Right lobe of liver (tissue), 4 donors: ENCODE measurements at regions not wholly inside any gene's neighbourhood (a gene's known extent, or its start where the extent isn't known, plus 50 kb on each side); places are given as distances from the start of the nearest gene placed in this dataset.

Experiments
- CTCF ChIP-seq, 4 donors: fragments of 200-600 bp in 3 of 4; fragments of 450-650 bp in 1 of 4; IDR thresholded peaks; one replicate each; pipeline versions ENCODE4 v1.5.1 to v1.8.0; 2016 to 2022; ENCODE audit warnings: antibody characterized with exemption in 4 of 4, mild to moderate bottlenecking in 2 of 4
- POLR2A ChIP-seq: fragments of 450-650 bp; IDR thresholded peaks from one replicate; pipeline ENCODE4 v1.6.1; 2017; ENCODE audit warnings: antibody characterized with exemption, mild to moderate bottlenecking
- donor health status: DM: no; HTN: no; CAD: no.
- donor health status: DM: no; HTN: no; CAD: no.
- donor health status: DM: no; HTN: yes; CAD: no.

DNA sequence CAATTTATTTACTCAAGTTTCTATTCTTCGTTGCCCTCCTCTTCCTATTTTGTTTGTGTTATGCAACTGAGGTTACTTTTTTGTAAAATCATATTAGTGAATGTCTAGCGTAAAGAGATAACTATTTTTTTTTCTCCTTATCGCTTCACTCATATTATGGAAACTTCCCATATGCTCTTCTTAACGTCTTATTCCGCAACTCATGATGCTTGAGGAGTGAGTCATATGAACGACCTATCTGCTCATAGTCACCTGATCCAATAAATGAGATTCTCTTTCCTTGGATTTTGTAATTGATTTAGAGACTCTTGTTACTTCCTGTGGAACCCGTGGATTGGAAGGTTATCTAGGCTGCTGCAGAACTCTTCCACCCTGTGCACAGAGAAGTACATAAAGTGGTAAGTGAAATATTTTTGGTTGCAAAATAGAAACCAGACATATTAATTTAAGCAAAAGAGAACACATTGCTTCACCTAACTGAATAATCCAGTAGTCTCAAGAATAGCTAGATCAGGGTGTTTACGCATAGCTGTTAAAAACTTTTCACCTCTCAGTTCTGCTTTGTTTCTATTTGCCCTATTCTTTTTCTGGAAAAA lies 719.3 kb upstream of the SGO1 start:
- TF ChIP-seq CTCF (IDR thresholded peaks at IDR 0.05), result no peak
- no peak for TF ChIP-seq POLR2A
